ENCODE measurements at regions not wholly inside any gene's neighbourhood (a gene's known extent, or its start where the extent isn't known, plus 50 kb on each side); places are given as distances from the start of the nearest gene placed in this dataset.

- Histone ChIP-seq H3K27ac (ENCODE audit: insufficient read depth, low read length) (no peak overlapping the region), H3K79me2 (ENCODE audit: control insufficient read depth, insufficient read depth, low read length) (no peaks in the 10 kb centered on the region), H2AFZ (ENCODE audit: low read length) (no peak overlapping the region), H3K27me3 (ENCODE audit: control insufficient read depth, insufficient read depth, low read length) (no peaks in the 10 kb centered on the region), H3K4me3 (replicated peaks in 1 of 4; ENCODE audit: control extremely low read depth in 1 of 4, insufficient read depth in 1 of 4, low read depth in 3 of 4, low read length in 4 of 4) (no peak overlapping the region), H3K9ac (ENCODE audit: insufficient read depth, low read length) (no peak overlapping the region), H4K20me1 (ENCODE audit: control insufficient read depth, extremely low read depth, insufficient read depth, low read length) (no peaks in the 10 kb centered on the region), H3K4me2 (ENCODE audit: extremely low read depth, insufficient read depth, low read length) (no peak overlapping the region), H3K9me3 (ENCODE audit: control insufficient read depth, insufficient read depth, low read depth, low read length) (no peaks in the 10 kb centered on the region), H3K36me3 (ENCODE audit: control insufficient read depth, insufficient read depth, low read length) (no peaks in the 10 kb centered on the region), H3K4me1 (ENCODE audit: control insufficient read depth, extremely low read depth, insufficient read depth, low read length) (no peaks in the 10 kb centered on the region)
- TF ChIP-seq EZH2 (IDR thresholded peaks at IDR 0.05; ENCODE audit: low read length, missing control alignments), result no peak
- no peak for TF ChIP-seq CTCF (conservative IDR thresholded peaks at IDR 0.05 in 1 of 2, IDR thresholded peaks at IDR 0.05 in 1 of 2; ENCODE audit: low read depth in 1 of 2, low read length in 2 of 2)
- DNase-seq (ENCODE audit: low read depth in 2 of 2), result no peak
Measured at GRCh38 chr7:35546691-35547429, 148.1 kb downstream of the HERPUD2 start.

- H3K9me3 ChIP-seq (ENCODE audit: control insufficient read depth, insufficient read depth, low read depth, low read length), result no peaks in the 10 kb centered on the region
- H3K9ac ChIP-seq (ENCODE audit: insufficient read depth, low read length), result no peak overlapping the region
- H4K20me1 ChIP-seq (ENCODE audit: control insufficient read depth, extremely low read depth, insufficient read depth, low read length), result no peaks in the 10 kb centered on the region
- no peak overlapping the region for H3K4me3 ChIP-seq (replicated peaks in 1 of 4; ENCODE audit: control extremely low read depth in 1 of 4, insufficient read depth in 1 of 4, low read depth in 3 of 4, low read length in 4 of 4)
- no peak overlapping the region for H3K27ac ChIP-seq (ENCODE audit: insufficient read depth, low read length)
- TF ChIP-seq EZH2 (IDR thresholded peaks at IDR 0.05; ENCODE audit: low read length, missing control alignments), result no peak
- no peak for TF ChIP-seq CTCF (conservative IDR thresholded peaks at IDR 0.05 in 1 of 2, IDR thresholded peaks at IDR 0.05 in 1 of 2; ENCODE audit: low read depth in 1 of 2, low read length in 2 of 2)
- no peaks in the 10 kb centered on the region for H3K79me2 ChIP-seq (ENCODE audit: control insufficient read depth, insufficient read depth, low read length)
- no peaks in the 10 kb centered on the region for H3K27me3 ChIP-seq (ENCODE audit: control insufficient read depth, insufficient read depth, low read length)
- no peak overlapping the region for H2AFZ ChIP-seq (ENCODE audit: low read length)
- DNase-seq (ENCODE audit: low read depth in 2 of 2), result no peak
- no peaks in the 10 kb centered on the region for H3K36me3 ChIP-seq (ENCODE audit: control insufficient read depth, insufficient read depth, low read length)
- H3K4me2 ChIP-seq (ENCODE audit: extremely low read depth, insufficient read depth, low read length), result no peak overlapping the region
- H3K4me1 ChIP-seq (ENCODE audit: control insufficient read depth, extremely low read depth, insufficient read depth, low read length), result no peaks in the 10 kb centered on the region
Measured at GRCh38 chr7:35545831-35546230, 149.1 kb downstream of the HERPUD2 start.

- Histone ChIP-seq H3K9ac (ENCODE audit: insufficient read depth, low read length) (no peak overlapping the region), H3K9me3 (ENCODE audit: control insufficient read depth, insufficient read depth, low read depth, low read length) (no peaks in the 10 kb centered on the region), H3K27me3 (ENCODE audit: control insufficient read depth, insufficient read depth, low read length) (no peaks in the 10 kb centered on the region), H2AFZ (ENCODE audit: low read length) (no peak overlapping the region), H3K36me3 (ENCODE audit: control insufficient read depth, insufficient read depth, low read length) (no peaks in the 10 kb centered on the region), H3K4me3 (replicated peaks in 1 of 4; ENCODE audit: control extremely low read depth in 1 of 4, insufficient read depth in 1 of 4, low read depth in 3 of 4, low read length in 4 of 4) (no peak overlapping the region), H4K20me1 (ENCODE audit: control insufficient read depth, extremely low read depth, insufficient read depth, low read length) (no peaks in the 10 kb centered on the region), H3K79me2 (ENCODE audit: control insufficient read depth, insufficient read depth, low read length) (no peaks in the 10 kb centered on the region), H3K27ac (ENCODE audit: insufficient read depth, low read length) (no peak overlapping the region), H3K4me1 (ENCODE audit: control insufficient read depth, extremely low read depth, insufficient read depth, low read length) (no peaks in the 10 kb centered on the region), H3K4me2 (ENCODE audit: extremely low read depth, insufficient read depth, low read length) (no peak overlapping the region)
- TF ChIP-seq CTCF (conservative IDR thresholded peaks at IDR 0.05 in 1 of 2, IDR thresholded peaks at IDR 0.05 in 1 of 2; ENCODE audit: low read depth in 1 of 2, low read length in 2 of 2), result no peak
- TF ChIP-seq EZH2 (IDR thresholded peaks at IDR 0.05; ENCODE audit: low read length, missing control alignments), result no peak
- no peak for DNase-seq (ENCODE audit: low read depth in 2 of 2)
Measured at GRCh38 chr7:35544028-35544742, 150.8 kb downstream of the HERPUD2 start.
